Jurkat, Clone E6-1 (cell line): ENCODE measurements at regions not wholly inside any gene's neighbourhood (a gene's known extent, or its start where the extent isn't known, plus 50 kb on each side); places are given as distances from the start of the nearest gene placed in this dataset.

Source experiments
- DNase-seq: peaks from one replicate; pipeline ENCODE4 v3.0.0-alpha.2; 2011; ENCODE audit warnings: low read depth, low spot score
- H3K4me3 ChIP-seq: 2 replicates; pipeline ENCODE4 v1.5.1; 2011; ENCODE audit warnings: mild to moderate bottlenecking, low read length, control low read depth, moderate library complexity

DNA sequence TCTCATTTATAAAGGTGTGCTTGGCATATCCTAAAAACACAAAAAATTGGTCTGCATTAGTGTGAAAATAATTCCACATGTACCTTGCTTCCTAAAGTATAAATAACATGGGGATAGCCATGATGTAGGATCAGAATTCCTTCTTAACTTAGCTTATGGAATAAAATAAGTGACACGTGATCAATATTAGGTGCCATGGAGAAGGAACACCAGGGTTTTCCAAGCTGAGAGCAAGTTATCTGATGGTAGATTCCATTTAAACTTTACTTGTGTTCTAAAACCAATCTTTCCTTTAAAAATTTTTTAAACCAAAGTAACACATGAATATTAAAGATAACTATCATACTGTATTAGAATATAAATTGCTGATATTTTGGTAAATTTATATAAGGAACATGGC lies 300.5 kb downstream of the ZPLD1 start:
- no peak for DNase-seq

DNA sequence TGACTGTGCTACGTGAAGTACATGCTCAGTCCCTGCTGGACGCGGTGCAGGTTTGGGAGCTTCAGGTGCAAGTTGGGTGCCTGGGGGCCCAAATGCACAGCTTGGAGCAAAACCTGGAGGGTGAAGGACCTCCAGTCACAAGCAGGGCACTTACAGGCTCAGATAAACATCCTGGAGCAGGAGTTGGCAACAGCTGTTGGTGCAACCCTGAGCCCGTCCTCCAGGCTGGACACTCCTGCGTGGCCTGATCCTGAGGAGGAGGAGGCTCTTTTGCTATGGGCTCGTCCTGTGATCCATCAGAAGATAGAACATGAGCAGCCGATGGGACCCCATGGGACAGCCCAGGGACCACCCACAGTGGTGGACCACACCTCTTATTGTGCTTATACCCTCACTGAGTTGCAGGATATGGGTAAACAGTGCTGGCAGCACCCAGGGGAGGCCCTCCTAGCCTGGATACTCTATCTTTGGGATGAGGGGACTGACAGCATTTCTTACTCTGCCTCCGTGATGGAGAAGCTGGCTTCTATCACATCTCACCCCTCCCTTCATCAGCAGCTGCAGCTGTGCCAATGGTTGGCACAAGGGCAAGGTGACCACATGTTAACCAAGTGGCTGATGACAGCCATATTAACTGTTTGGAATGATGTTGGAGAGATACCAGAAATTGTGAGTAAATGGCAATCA lies 301.6 kb downstream of the ZPLD1 start:
- no peak overlapping the region for H3K4me3 ChIP-seq
- DNase-seq: no peak

More for the DNA sequence above, 300.5 kb downstream of the ZPLD1 start:
- no peak overlapping the region for H3K4me3 ChIP-seq

DNA sequence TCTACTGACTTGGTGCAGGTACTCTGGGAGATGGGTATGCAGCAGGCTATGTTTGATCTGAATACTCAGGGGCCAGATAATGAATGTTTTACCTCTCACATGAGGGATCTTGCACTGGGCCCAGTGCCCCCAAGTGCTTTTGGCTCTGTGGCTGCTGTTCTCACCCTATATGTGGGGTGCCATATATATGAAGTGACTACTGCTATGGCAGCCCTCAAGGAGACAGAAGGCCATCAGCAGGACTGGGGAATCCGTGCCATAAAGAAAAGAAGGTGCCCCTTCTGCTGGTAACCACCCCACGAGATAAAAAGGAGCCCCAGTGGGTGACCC lies 302.1 kb downstream of the ZPLD1 start:
- DNase-seq: no peak
- no peak overlapping the region for H3K4me3 ChIP-seq

DNA sequence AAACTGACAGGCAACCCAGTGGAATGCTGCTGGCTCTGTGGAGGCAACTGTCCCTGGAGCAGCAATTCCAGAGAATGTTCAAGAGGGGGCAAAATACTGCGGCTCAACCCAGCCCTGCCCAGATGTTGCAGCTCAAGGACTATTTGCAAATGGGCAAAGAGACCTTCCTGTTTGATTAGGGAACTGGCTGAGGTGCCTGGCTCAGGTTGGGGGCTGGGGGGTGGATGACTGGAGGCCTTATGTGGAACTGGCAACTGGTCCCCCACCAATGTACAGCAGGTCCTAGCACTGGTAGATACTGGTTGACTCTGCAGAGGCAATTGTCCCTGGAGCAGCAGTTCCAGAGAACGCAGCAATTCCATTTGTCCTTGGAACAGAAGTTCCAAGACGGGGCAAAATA lies 302.5 kb downstream of the ZPLD1 start:
- DNase-seq: no peak
- no peak overlapping the region for H3K4me3 ChIP-seq

DNA sequence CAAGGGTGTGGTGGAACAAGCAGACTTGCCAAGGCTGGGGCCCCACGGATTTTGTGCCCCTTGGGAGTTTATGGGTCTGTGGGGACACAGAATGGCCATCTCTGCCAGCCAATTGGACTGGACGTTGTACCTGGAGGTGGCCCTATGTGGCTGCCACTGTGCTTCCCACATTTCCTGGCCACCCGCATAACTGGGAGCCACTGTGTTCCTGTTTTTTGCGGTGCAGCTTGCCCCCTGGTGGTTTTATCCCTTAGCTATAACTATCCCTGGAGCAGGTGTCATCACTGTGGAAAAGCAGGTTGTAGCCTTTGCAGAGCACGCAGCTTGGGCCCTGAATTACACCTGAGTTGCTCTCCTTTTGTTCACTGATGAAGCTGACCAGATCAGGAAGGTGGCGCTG lies 306.3 kb downstream of the ZPLD1 start:
- no peak for DNase-seq
- no peak overlapping the region for H3K4me3 ChIP-seq

DNA sequence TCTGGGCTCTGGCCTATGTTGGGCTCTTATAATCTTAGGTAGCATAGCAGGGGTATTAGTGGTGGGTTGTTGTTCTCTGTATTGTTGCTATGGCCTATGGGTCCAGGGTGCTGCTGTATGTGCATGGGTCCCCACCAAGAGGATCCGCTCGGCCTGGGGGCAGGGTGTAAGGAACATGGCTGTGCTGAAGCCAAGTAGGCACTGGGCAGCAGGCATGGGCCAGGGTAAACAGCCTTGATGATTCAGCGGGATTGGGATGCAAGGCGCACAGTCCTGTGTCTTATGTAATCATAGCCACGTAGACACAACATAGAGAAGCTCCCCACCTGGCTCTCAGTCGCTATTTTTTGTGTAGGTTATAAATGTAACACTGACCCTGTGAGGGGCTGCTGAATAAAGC lies 306.9 kb downstream of the ZPLD1 start:
- DNase-seq: no peak
- no peak overlapping the region for H3K4me3 ChIP-seq

DNA sequence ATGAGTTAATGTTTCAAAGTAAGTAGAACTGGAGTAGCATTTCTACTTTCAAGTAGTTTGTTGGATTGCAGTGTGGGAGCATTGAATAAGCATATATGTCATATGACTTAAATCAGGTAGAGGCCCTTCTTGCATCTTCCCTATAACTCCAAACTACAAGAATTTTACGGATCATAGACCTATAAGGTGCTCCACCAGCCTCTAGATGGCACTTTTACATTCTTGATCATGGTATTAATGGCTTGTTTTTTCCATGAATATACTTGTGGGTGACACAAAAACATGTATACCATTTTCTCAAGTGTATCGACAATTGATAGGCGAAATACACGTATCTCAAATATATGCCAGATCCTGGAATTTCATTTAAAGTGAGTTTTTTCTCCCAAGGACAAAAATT lies 311.1 kb downstream of the ZPLD1 start:
- no peak for DNase-seq

DNA sequence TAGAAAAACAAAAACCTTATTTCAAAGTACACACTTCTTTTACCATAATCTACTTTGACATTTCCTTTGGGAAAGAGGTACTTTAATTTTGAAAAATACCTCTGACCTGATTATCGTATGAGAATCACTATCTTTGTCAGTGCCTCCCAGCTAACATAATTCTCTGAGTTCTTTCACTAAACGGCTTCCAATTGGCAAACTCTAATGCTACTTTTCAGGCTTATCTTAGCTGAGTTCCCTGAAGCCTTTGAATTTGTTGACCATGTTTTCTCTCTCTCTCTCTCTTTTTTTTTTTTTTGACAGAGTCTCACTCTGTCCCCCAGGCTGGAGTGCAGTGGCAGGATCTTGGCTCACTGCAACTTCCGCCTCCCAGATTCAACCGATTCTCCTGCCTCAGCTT lies 312.8 kb downstream of the ZPLD1 start:
- H3K4me3 ChIP-seq: no peak overlapping the region
- DNase-seq: no peak

More for the DNA sequence above, 311.1 kb downstream of the ZPLD1 start:
- H3K4me3 ChIP-seq: no peak overlapping the region

DNA sequence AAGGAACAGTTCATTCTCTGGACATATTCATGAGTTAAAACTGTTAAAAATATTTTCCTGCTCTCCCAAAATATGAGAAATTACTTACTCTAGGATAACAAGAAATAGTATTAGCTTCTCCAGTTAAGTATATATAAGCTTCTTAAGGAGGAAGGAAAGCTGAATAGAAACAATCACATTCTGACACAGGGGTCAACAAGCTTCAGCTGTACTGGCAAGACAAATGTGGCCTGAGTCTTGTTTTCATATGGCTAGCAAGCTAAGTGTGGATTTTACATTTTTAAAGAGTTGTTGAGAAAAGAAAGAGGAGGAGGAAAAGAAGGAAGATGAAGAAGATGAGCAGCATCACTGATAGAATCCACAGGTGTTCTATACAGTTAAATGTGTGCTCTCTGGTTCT lies 313.8 kb downstream of the ZPLD1 start:
- no peak for DNase-seq
- H3K4me3 ChIP-seq: no peak overlapping the region

DNA sequence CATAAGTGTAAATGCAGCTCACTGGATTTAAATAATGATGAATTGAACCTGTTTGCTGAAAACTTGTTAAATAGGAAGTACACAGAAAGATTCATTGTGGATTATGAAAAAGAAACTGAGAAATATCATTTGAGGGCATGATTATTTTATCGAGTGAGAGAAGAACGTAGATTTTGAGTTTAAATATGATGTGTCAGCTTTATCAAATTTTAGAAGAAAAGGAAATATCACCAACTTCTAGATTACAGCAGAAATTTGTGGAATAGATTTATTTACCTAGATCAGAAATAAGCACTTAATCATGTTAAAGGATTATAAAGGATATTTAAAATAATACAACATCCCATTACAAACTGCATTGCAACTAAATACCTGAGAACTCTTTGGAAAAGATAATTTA lies 315.5 kb downstream of the ZPLD1 start:
- no peak overlapping the region for H3K4me3 ChIP-seq
- DNase-seq: no peak

DNA sequence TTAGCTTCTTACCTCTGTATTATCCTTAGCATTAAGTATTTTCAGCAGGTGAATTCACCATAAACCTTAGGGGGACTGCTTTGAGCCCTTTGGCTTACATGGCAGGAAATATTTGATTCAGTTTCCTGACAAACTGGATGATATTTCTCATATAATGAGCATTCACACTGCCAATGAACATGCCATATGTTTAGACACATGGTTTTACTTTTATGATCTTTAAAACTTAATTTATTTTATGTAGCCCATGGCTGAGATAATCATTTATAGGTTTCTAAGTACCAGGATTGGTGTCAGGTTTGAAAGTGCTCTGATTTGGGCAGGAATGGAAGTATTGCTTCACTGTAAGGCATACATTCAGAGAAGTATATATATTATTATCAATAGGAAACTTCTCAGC lies 319.1 kb downstream of the ZPLD1 start:
- no peak overlapping the region for H3K4me3 ChIP-seq
- no peak for DNase-seq

DNA sequence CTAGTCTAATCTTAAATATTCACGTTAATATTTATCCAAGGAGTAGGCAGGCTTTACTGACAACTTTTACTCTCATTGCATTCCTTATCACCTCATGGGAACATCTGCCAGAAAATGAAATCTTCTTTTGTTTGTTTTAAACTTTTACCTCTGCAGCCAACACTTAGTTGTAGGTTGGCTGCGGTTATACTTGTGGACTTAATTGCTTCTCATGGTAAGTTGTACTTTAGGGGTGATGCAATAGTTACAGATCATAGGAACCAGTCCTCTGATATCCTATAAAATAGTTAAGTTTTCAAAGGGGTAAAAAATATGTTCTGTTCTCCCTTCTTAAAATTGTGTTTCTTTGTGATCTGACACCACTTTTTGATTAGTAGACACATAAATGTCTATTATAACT lies 321.9 kb downstream of the ZPLD1 start:
- no peak overlapping the region for H3K4me3 ChIP-seq

DNA sequence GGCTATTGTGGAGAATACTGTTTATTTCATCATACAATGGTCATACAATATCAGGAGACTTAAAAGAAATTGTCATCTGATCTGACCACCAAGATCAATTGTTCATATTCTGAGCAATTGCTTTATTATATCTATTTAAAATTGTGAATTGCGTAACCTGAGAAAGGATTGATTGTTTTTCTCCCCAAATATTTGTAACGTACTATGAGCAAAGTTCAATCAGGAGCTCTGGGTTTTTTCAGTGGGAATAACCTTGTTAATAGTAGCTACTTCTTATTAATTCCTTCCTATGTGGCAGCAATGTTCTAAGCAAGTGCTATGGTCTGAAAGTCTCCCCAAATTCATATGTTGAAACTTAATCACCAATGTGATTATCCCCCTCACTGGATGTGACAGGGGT lies 323.1 kb downstream of the ZPLD1 start:
- DNase-seq: no peak
- H3K4me3 ChIP-seq: no peak overlapping the region

More for the DNA sequence above, 321.9 kb downstream of the ZPLD1 start:
- DNase-seq: no peak

DNA sequence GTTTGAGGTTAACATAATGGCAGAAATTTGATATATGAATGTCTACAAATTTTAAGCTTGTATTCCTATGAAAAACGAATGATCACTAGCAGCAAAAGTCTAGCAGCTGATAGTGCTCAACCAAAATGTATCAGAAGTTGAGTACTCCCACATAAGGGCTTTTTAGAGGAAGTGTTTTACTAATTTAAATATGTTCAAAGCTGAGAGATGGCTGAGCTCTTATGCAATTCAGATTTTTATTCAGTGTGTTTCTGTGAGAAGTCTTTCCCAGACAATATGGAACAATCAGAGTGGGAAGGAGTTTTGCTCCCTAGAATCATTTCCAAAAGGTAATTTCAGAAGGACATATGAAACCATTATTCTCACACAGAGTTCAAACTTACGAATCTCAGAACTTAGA lies 327.0 kb downstream of the ZPLD1 start:
- no peak for DNase-seq

DNA sequence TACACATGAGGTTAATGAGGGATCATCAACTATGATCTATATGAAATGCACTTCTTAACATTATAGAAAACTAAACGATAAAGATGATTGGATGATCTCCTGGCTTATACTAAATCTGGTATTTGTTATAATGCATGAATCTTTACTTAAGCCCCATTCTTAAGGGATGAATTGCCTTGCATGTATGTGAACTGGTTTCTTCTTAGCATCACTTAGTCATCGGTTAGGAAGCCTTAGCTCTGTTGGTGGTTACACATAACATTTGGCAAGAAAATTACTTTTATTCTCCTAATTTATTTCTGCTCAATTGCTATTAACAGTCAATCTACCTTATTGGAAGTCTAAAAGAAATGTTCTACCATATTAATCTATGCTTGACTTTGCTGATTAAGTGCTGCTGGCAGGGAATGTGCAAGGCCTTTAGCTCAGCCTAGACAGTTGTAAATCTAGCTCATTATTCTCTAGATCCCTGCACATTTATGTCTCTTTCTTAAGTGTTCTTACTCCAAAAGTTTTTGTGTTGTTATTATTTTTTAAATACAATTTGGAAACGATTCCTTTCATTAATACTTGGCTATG lies 356.0 kb downstream of the ZPLD1 start:
- DNase-seq: no peak

More for the DNA sequence above, 327.0 kb downstream of the ZPLD1 start:
- H3K4me3 ChIP-seq: no peak overlapping the region

DNA sequence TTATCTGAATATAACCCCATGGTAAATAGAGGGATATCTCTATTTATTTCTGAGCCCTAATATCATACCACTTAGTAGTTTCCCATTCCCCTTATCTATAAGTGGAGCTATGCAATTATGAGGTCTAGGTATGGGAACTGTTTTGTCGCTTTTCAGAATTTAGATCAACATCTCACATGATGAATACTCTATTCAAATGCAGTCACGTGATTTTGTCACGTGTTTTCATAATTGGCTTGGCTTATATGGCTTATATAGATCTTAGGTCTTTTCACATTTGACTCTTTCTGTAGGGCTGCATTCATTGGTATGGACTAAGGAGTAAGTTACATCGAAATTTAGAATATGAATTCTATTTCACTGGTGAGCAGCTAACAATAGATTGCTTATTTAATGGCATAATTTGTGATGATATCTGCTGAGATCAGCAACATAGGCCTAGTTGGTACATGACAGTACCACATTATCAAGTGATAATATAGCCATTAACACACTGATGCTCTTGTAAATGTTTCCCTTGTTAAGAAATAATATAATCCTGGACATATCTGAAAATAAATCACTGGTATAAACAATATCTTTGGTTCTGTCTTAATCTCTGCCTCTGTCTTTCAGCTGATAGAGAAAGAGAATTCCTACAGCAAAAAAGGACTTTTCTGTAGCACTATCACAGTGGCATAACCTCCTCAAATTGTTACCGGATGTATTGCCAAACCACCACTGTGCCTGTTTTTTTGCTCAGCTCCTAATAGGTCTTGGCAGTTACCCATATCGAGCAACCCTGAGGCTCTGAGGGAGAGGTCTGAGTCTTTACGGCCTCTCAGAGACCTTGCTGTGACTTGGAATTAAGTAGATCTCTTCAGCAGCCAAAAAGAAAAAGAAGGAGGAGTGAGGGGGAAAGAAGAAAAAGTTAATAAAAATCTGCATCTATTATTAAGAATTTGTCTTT lies 357.1 kb downstream of the ZPLD1 start:
- no peak for DNase-seq

More for the DNA sequence above, 356.0 kb downstream of the ZPLD1 start:
- H3K4me3 ChIP-seq: no peak overlapping the region

DNA sequence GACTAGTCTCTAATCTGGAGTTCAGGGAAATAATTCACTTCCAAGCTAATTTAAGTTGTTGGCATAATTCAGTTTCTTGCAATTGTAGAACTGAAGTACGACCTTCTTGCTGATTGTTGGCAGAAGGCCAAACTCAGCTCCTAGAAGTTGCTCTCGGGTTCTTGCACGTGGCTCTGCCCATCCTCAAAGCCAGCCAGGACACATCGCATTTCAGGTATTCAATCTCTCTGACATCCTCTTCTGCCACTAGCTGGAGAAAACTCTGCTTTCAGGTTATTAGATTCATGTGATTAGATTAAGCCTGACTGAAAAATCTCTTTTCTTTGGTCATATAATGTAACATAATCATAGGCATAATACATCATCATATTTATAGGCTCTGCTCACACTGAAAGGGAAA lies 362.0 kb downstream of the ZPLD1 start:
- DNase-seq: no peak

More for the DNA sequence above, 357.1 kb downstream of the ZPLD1 start:
- H3K4me3 ChIP-seq: no peak overlapping the region

DNA sequence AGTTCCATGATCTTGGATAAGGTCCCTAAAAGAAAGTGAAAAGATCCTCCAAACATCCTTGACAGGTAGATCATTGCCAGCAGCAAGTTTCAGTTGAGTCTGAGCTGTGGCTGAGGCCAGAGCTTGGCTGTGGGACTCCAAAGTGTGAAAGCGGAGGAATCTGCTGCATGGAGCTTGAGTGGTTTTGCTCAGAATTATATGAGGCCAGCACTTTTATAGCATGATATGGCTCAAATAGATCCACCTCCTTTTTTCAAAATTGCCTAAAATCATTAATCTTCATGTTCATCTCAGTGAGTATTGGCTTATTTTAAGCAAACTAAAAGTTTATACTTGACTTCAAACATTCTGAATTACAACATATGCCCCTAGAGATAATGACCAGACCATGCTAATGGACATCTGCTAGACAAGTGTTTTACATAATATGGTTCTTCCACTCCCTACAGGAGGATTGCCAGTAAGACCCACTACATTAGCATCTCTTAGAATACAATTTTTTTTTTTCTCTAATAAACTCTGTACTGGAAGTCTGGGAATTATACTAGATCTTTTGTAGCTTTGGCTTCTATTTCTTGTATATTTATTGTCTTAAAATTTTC lies 368.1 kb downstream of the ZPLD1 start:
- no peak for DNase-seq
- no peak overlapping the region for H3K4me3 ChIP-seq

More for the DNA sequence above, 362.0 kb downstream of the ZPLD1 start:
- H3K4me3 ChIP-seq: no peak overlapping the region

DNA sequence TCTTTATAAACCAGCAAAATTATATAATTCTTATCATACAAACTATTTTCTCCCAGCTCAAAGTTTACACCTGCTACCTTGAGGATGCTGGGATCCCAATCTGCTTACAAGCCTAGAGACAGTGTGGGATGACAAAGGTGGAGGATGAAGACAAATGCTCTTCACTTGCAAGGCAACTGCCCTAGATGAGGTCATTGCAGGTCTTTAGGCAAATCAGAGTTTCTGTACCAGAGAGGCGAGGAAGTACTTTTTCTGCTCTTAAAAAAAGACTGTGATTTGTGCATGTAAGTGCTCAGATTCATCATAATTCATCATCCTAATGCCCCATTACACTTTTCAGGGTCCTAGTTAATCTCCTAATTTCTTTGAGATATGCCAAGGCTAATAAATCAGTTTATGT lies 376.1 kb downstream of the ZPLD1 start:
- DNase-seq: no peak
- H3K4me3 ChIP-seq: no peak overlapping the region

DNA sequence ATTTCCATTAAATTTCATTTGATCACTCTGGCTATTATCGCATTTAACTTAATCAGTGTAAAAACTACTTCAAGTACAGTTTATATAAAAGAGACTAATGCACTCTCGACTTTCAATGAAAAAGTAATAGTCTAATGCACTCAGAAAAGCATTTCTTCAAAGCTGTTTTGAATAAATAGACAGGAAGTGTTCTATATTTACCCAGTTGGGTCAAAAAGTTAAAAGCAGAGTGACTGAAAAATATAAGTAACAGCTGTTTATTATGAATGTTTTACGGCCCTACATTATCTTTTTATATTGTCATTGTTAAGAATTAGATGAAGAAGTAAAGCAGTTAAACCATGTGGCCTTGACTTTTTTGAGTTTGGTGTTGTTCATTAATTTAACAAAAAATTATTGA lies 391.8 kb downstream of the ZPLD1 start:
- no peak overlapping the region for H3K4me3 ChIP-seq
- DNase-seq: no peak
